Activated T-cell treated with anti-CD3 and anti-CD28 coated beads, Interleukin-2, amount 50 U/mL, for 48 hours (primary cell): ENCODE measurements at regions not wholly inside any gene's neighbourhood (a gene's known extent, or its start where the extent isn't known, plus 50 kb on each side); places are given as distances from the start of the nearest gene placed in this dataset.

Experiments
- DNase-seq, 2 experiments: peaks; one replicate each; pipeline ENCODE4 v3.0.0-alpha.2; 2020

- no peak for DNase-seq
These were observed 154.1 kb upstream of the POU2AF2 start for GRCh38 chr11:111091321-111091938.

GRCh38 chr11:111089759-111090158, 155.8 kb upstream of the POU2AF2 start:
- no peak for DNase-seq

GRCh38 chr11:111088847-111089355, 156.6 kb upstream of the POU2AF2 start:
- DNase-seq, result no peak

GRCh38 chr11:111086058-111086457, 159.5 kb upstream of the POU2AF2 start:
- no peak for DNase-seq

GRCh38 chr11:111082664-111083063, 162.9 kb upstream of the POU2AF2 start:
- DNase-seq, result no peak

GRCh38 chr11:111081021-111081511, 164.5 kb upstream of the POU2AF2 start:
- no peak for DNase-seq

- DNase-seq, result no peak
These were observed 167.8 kb upstream of the POU2AF2 start for GRCh38 chr11:111077530-111078322.

GRCh38 chr11:111069066-111069465, 176.5 kb upstream of the POU2AF2 start:
- no peak for DNase-seq

GRCh38 chr11:111067994-111068393, 177.5 kb upstream of the POU2AF2 start:
- no peak for DNase-seq

GRCh38 chr11:111066846-111067245, 178.7 kb upstream of the POU2AF2 start:
- DNase-seq, result no peak

- no peak for DNase-seq
These were observed 181.6 kb upstream of the POU2AF2 start for GRCh38 chr11:111063726-111064517.

- no peak for DNase-seq
These were observed 183.1 kb upstream of the POU2AF2 start for GRCh38 chr11:111062420-111062819.

GRCh38 chr11:111059726-111060125, 185.8 kb upstream of the POU2AF2 start:
- DNase-seq, result no peak

- DNase-seq, result no peak
These were observed 196.4 kb upstream of the POU2AF2 start for GRCh38 chr11:111049131-111049530.

GRCh38 chr11:111047374-111047773, 198.2 kb upstream of the POU2AF2 start:
- DNase-seq, result no peak

GRCh38 chr11:111046291-111046690, 199.2 kb upstream of the POU2AF2 start:
- no peak for DNase-seq

- no peak for DNase-seq
These were observed 199.7 kb upstream of the POU2AF2 start for GRCh38 chr11:111045874-111046273.

GRCh38 chr11:111045407-111045803, 200.1 kb upstream of the POU2AF2 start:
- no peak for DNase-seq

- DNase-seq, result no peak
These were observed 200.6 kb upstream of the POU2AF2 start for GRCh38 chr11:111044751-111045406.

GRCh38 chr11:111039982-111040381, 205.5 kb upstream of the POU2AF2 start:
- DNase-seq, result no peak

- no peak for DNase-seq
These were observed 209.8 kb upstream of the POU2AF2 start for GRCh38 chr11:111035746-111036145.

GRCh38 chr11:111026241-111026640, 219.3 kb upstream of the POU2AF2 start:
- no peak for DNase-seq

GRCh38 chr11:111021131-111021530, 224.4 kb upstream of the POU2AF2 start:
- DNase-seq, result no peak
